Glomerular visceral epithelial cell (primary cell): ENCODE measurements at regions not wholly inside any gene's neighbourhood (a gene's known extent, or its start where the extent isn't known, plus 50 kb on each side); places are given as distances from the start of the nearest gene placed in this dataset.

Experiments used
- DNase-seq: peaks from one replicate; pipeline ENCODE4 v3.0.0-alpha.2; 2016; ENCODE audit errors: extremely low spot score

DNA sequence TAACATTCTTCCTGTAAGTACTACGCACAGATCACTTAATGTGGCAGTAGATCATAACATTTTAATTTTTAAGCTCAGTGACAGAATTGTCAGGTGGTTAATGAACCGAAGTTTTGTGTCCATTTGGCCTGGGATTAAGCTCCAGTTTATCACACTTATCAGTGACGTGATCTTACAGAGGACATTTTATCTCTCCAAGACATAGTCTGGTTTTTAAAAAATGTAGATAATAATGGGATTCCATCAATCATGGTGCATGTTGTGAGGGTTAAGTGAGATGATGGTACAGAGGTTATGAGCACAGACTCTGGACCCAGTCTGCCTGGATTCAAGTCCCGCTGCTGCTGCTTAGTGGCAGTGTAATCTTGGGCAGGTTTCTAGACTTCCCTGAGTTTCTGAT is 66.0 kb upstream of the ZFAND5 start:
- DNase-seq, result no peak

DNA sequence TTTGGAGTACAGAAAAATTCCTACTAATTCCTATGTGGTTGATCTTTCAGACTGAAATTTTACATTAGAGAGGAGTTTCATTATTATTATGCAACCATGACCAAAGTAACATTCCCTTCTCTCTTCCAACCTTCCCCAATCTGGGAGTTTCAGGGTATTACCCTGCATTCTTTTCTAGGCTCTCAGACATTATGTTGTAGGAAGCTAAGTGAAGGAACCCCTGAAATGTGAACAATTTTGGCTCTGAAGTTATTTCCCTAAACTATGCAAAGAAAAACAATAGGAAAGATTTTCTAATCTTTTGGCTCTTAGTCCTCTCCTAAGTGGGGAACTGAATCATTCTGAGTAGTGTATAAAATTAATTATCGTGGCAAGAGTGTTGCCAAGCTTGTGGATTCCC is 63.3 kb upstream of the ZFAND5 start:
- peak; percentile 4 for DNase-seq

DNA sequence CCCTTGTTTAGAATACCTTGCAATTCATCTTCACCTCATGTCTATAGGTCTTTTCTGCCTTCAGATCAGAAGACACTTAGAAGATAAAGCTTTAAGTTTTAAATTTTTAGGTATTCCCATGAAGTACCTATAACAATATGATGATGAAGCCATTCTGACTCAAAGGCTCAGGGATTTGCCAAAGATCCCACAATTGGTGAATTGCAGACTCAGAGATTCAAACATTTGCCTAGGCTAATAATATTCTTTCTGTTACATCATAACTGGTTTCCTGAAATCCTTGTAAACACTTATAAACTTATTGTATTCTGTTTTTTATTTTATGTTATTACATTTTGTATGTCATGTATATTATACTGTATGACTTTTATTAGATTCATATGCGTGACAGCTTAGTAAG is 62.8 kb upstream of the ZFAND5 start:
- no peak for DNase-seq

DNA sequence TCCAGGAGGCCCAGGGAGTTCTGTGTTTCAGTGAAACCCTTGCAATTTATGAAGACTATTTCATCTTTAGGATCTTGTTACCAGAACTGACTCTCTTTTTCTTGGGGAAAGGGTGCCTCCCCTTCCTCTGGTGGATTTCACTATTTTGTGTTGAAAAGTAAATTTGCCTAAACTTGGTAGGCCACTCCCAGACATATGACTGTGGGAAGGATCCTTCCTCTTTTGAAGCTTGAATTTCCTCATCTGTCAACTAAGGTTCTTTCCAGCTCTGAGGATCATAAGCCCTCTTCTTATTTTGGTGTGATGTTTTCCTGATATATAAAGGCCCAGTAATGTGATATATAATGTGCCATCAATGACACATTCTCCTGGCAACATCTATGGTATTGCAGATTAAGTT is 59.1 kb upstream of the ZFAND5 start:
- no peak for DNase-seq

DNA sequence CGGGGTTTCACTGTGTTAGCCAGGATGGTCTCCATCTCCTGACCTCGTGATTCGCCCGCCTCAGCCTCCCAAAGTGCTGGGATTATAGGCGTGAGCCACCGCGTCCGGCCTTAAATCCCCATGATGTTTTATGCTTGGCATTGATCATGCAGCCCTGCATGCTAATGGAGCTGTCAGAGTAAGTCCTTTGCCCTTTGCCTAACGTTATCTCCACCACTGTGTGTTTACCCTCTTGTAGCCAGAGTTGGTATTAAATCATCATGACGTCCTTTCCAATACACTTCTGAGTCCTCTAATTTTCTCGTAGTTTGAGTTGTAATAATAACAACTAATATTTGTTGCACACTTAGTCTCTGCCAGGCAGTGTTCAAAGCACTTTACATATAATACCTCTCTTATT is 57.2 kb upstream of the ZFAND5 start:
- DNase-seq, result no peak

DNA sequence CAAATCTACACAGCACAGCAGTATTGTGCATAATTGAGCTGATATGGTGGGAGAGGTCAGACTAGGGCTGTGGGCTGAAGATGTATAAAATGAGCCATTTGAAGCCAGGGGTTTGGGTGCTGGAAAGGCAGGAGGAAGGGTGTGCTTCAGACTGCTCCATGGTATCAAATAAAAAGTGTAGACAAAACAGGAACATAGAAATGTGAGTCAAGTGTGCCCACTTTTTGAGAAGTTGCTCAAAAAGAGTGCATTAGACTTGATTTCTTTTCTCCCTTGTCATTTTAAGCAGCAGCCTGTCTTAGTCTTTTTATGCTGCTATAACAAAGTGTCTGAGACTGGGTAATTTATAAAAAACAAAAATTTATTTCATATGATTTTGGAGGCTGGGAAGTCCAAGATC is 55.8 kb upstream of the ZFAND5 start:
- no peak for DNase-seq

DNA sequence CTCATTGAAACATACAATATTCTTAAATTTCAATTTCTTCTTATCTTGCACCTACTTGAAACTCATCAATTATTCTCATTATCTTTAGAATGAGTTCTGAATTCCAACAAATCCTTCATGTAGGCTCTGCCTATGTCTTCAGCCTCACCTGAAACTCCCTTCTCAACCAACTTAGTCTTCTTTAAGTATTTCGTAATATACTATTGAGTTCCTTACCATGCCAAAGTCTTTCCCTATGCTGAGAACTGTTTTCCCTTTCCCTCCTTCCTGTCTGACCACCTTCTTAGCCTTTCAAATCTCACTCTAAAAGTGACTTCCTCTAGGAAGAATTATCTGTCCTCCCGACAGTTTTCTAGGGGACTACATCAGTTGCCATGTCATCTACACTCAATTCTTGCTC is 50.9 kb upstream of the ZFAND5 start:
- no peak for DNase-seq

DNA sequence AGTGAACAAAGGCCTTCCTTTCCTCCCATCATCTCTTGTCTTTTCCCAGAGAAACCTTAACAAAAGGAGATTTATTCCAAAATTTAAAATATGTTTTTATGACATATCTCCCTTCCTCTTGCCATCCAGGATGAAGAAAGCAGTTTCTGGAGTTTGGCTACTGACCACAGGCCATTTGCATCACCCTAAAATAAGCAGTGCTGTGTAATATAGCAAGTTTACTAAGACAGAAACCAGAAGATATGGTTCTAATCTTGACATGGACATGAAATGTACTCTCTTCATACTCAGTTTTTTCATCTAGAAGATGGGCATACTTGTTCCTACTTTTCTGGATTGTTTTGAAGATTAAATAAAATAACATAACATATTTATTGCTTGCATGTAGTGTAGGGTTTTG is 50.2 kb upstream of the ZFAND5 start:
- DNase-seq, result no peak
